ENCODE measurements at regions not wholly inside any gene's neighbourhood (a gene's known extent, or its start where the extent isn't known, plus 50 kb on each side); places are given as distances from the start of the nearest gene placed in this dataset.
A peak's percentile ranks its signal among the peaks of the same experiment; 100 is the strongest.

DNA sequence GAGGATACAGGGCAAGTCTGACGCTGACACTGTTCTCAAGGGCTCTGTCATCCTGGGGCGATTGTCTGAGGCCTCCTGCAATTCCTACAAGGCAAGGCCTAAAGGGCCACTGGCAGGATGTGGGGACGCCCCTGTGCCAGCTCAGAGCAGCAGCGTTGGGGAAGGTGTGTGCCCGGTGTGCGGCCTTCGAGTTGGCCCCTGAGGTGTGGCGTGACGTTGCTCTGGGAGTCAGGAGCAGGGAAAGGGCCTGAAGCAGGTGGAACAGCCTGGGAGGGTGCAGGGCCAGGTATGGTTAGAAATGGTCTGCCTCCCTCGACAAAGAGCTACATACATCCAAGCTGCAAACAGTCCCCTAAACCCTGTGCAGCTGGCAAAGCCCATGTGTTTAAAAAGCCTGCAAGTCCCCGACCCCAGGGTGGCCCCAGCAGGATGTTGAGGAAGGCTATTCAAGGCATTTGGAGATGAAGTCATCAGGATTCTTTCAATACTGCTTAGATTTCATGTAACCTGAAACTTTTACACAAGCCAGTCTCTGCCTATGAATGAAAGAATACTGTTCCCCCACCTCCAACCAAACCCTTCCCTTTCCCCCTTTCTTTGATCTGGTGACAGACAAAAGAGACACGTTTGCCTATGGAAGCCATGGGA is 142.5 kb upstream of the TNS3 start (continued):
- no peak for TF ChIP-seq RCOR1 (IDR thresholded peaks at IDR 0.05; ENCODE audit: low read length)
- TF ChIP-seq NFIC (IDR thresholded peaks at IDR 0.05; ENCODE audit: borderline replicate concordance): peak; percentile 48; the same call in 1 of the 2 replicates
- no peak for TF ChIP-seq CHD2 (IDR thresholded peaks at IDR 0.05; ENCODE audit: low read length, partially characterized antibody)
- TF ChIP-seq RFX5 (IDR thresholded peaks at IDR 0.05; ENCODE audit: low read length): no peak
- TF ChIP-seq EZH2phosphoT487 (IDR thresholded peaks at IDR 0.05; ENCODE audit: borderline replicate concordance, low read depth): no peak
- TF ChIP-seq RXRA (IDR thresholded peaks at IDR 0.05; ENCODE audit: borderline replicate concordance, low read depth): peak; percentile 84; the same call in 1 of the 2 replicates
- TF ChIP-seq, protein P1, sequence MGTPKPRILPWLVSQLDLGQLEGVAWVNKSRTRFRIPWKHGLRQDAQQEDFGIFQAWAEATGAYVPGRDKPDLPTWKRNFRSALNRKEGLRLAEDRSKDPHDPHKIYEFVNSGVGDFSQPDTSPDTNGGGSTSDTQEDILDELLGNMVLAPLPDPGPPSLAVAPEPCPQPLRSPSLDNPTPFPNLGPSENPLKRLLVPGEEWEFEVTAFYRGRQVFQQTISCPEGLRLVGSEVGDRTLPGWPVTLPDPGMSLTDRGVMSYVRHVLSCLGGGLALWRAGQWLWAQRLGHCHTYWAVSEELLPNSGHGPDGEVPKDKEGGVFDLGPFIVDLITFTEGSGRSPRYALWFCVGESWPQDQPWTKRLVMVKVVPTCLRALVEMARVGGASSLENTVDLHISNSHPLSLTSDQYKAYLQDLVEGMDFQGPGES (IDR thresholded peaks at IDR 0.05; ENCODE audit: low read depth, low read length): no peak
- no peak for TF ChIP-seq RAD21 (IDR thresholded peaks at IDR 0.05; ENCODE audit: low read length)
- TF ChIP-seq SIN3A (IDR thresholded peaks at IDR 0.05; ENCODE audit: borderline replicate concordance, low read depth, low read length): no peak
- no peak for TF ChIP-seq FOXJ3 (CRISPR knock-in tag; IDR thresholded peaks at IDR 0.05)

DNA sequence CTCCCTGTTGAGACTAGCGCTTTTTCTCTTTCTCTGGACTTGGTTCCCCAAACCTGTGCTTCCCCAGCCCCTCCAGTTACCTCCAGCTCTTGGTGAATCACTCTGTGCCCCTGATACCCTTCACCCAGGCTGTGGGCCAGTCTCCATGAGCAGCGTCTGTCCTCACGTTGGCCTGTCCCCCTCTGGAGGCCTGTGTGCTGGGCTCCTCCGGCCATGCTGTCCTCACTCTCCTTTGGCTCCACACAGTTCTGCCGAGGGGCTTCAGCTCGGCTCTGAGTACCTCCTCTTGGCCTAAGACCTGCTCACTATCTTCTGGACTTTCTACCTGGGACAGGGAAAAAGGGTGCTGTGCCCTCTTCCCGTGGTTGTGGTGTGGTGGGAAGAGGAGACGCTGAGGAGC is 140.2 kb upstream of the TNS3 start:
- H3K27me3 ChIP-seq (ENCODE audit: insufficient read depth): no peaks in the 10 kb centered on the region
- H4K20me1 ChIP-seq (ENCODE audit: insufficient read depth): no peaks in the 10 kb centered on the region
- ChIA-PET CTCF (no interaction called here), POLR2A (no interaction called here)
- 95% methylated on average over 8 of the region's 8 CpGs for WGBS (ENCODE audit: low lambda C conversion rate)
- TF ChIP-seq MXI1 (IDR thresholded peaks at IDR 0.05; ENCODE audit: low read depth, low read length): no peak
- no peak for TF ChIP-seq FOXJ3 (CRISPR knock-in tag; IDR thresholded peaks at IDR 0.05)
- TF ChIP-seq SIN3A (IDR thresholded peaks at IDR 0.05; ENCODE audit: borderline replicate concordance, low read depth, low read length): no peak
- H2AFZ ChIP-seq (ENCODE audit: low read depth): no peak overlapping the region
- peaks cover under 1% of the 10 kb centered on the region for H3F3A ChIP-seq (replicated peaks; ENCODE audit: insufficient read depth)
- H3K9me2 ChIP-seq: no peaks in the 10 kb centered on the region
- peaks cover 13 to 50% of the 10 kb centered on the region in 2 experiments for H3K4me1 ChIP-seq (ENCODE audit: control insufficient read depth in 1 of 2, insufficient read depth in 2 of 2, low read depth in 1 of 2, low read length in 1 of 2)
- no peak overlapping the region; a peak in 1 of 4 replicates for H3K27ac ChIP-seq (ENCODE audit: low read depth in 2 of 2, low read length in 1 of 2)
- no peaks in the 10 kb centered on the region for H3K9me3 ChIP-seq
- no peak overlapping the region for H3K4me2 ChIP-seq
- DNase-seq: no peak
- no peaks in the 10 kb centered on the region for H3K79me2 ChIP-seq (ENCODE audit: insufficient read depth)
- H3K36me3 ChIP-seq (replicated peaks in 1 of 2; ENCODE audit: control insufficient read depth in 1 of 2, insufficient read depth in 2 of 2, low read length in 1 of 2): no peaks in the 10 kb centered on the region
- no peak overlapping the region for H3K4me3 ChIP-seq (ENCODE audit: low read depth in 2 of 2, low read length in 1 of 2)
- no peak overlapping the region for H3K9ac ChIP-seq

DNA sequence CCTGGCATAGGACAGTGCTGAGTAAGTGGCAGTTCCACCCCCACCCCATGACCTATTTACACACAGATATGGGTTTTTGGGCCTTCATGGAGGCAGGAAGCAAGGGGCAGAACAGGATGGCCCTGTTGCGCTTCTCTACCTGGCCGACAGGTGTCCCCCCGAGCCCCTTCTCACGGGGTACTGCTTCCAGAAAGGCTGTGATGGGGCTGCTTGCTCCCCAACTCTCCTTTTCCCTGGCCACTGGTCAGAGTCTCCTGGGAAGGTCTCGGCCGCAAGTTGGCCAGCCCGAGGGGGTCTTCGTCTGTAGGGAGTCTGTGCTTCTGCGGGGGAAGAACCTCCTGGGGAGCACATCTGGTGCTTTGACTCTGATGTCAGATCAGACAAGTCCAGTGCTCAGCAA is 139.8 kb upstream of the TNS3 start:
- 97% methylated on average over 9 of the region's 9 CpGs for WGBS (ENCODE audit: low lambda C conversion rate)
- CTCF ChIA-PET: interaction anchor here (1.2 kb wide), 1 partner anchor 455 kb away, joined by 4 read pairs; no protein-coding TSS in a partner anchor

More for the DNA sequence above, 139.8 kb upstream of the TNS3 start:
- DNase-seq: no peak
- H3K9me2 ChIP-seq: no peaks in the 10 kb centered on the region
- H3K4me2 ChIP-seq: no peak overlapping the region
- H3K4me3 ChIP-seq (ENCODE audit: low read depth in 2 of 2, low read length in 1 of 2): no peak overlapping the region
- H3K9me3 ChIP-seq: no peaks in the 10 kb centered on the region
- peaks cover 13 to 46% of the 10 kb centered on the region in 2 experiments for H3K4me1 ChIP-seq (ENCODE audit: control insufficient read depth in 1 of 2, insufficient read depth in 2 of 2, low read depth in 1 of 2, low read length in 1 of 2)
- no peaks in the 10 kb centered on the region for H3K27me3 ChIP-seq (ENCODE audit: insufficient read depth)
- POLR2A ChIA-PET: no interaction called here
- peaks cover 4% of the 10 kb centered on the region for H3F3A ChIP-seq (replicated peaks; ENCODE audit: insufficient read depth)
- no peak overlapping the region for H3K9ac ChIP-seq
- H3K36me3 ChIP-seq (replicated peaks in 1 of 2; ENCODE audit: control insufficient read depth in 1 of 2, insufficient read depth in 2 of 2, low read length in 1 of 2): no peaks in the 10 kb centered on the region
- H3K27ac ChIP-seq (ENCODE audit: low read depth in 2 of 2, low read length in 1 of 2): peak overlapping the region in 1 of 2 experiments; percentile 83; a peak in 1 of 4 replicates
- no peak overlapping the region for H2AFZ ChIP-seq (ENCODE audit: low read depth)
- H4K20me1 ChIP-seq (ENCODE audit: insufficient read depth): no peaks in the 10 kb centered on the region
- no peaks in the 10 kb centered on the region for H3K79me2 ChIP-seq (ENCODE audit: insufficient read depth)
- TF ChIP-seq RCOR1 (IDR thresholded peaks at IDR 0.05; ENCODE audit: low read length): no peak

All from SK-N-SH (cell line).